ENCODE measurements at regions not wholly inside any gene's neighbourhood (a gene's known extent, or its start where the extent isn't known, plus 50 kb on each side); places are given as distances from the start of the nearest gene placed in this dataset.

DNA sequence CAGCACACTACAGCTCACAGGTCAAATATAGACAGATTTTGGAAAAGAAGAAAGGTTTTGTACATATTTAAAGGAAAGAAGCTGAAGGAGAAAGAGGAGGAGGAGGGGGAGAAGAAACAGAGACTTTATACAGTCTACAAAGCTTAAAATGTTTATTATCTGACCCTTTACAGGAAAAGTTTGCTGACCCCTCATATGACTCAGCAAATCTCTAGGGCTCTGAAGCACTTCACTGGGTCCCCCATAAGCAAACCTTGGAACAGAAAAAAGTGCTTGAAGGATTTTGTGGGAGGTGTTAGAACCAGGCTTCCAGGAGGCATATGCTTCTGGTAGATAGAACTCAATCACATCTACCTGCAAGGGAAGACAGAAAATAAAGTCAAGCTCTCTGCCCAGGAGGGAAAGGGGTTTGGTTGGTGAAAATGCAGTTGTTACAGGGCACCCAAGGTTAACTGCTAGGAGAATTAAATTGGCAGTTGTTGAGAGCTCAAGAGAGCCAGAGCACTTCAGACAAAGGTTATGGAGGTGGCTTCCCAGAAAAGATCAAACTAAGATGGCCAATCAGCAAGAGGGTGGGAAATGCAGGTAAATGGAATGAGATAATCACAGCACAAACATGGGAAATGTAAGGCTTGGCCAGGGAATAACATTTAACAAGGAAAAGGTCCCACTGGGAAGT is 207.4 kb upstream of the SGK1 start:
- peak overlapping the region; percentile 50 for H2AFZ ChIP-seq
- no peaks in the 10 kb centered on the region for H3K9me3 ChIP-seq (ENCODE audit: control insufficient read depth, low read length)
- peaks cover 68% of the 10 kb centered on the region for H3K4me1 ChIP-seq
- peak overlapping the region; percentile 90 for H3K27ac ChIP-seq
- TF ChIP-seq, protein P1, sequence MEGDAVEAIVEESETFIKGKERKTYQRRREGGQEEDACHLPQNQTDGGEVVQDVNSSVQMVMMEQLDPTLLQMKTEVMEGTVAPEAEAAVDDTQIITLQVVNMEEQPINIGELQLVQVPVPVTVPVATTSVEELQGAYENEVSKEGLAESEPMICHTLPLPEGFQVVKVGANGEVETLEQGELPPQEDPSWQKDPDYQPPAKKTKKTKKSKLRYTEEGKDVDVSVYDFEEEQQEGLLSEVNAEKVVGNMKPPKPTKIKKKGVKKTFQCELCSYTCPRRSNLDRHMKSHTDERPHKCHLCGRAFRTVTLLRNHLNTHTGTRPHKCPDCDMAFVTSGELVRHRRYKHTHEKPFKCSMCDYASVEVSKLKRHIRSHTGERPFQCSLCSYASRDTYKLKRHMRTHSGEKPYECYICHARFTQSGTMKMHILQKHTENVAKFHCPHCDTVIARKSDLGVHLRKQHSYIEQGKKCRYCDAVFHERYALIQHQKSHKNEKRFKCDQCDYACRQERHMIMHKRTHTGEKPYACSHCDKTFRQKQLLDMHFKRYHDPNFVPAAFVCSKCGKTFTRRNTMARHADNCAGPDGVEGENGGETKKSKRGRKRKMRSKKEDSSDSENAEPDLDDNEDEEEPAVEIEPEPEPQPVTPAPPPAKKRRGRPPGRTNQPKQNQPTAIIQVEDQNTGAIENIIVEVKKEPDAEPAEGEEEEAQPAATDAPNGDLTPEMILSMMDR (IDR thresholded peaks at IDR 0.05) = no peak
- no peaks in the 10 kb centered on the region for H3K27me3 ChIP-seq (ENCODE audit: control insufficient read depth, insufficient read depth, low read length)
- H3K4me3 ChIP-seq (ENCODE audit: low read depth, low read length) = no peak overlapping the region
- no peak overlapping the region for H3K9ac ChIP-seq
- H3K36me3 ChIP-seq (ENCODE audit: control insufficient read depth, insufficient read depth, low read length) = no peaks in the 10 kb centered on the region
- no peaks in the 10 kb centered on the region for H3K79me2 ChIP-seq
- no peak overlapping the region for H3K4me2 ChIP-seq (ENCODE audit: low read length)

DNA sequence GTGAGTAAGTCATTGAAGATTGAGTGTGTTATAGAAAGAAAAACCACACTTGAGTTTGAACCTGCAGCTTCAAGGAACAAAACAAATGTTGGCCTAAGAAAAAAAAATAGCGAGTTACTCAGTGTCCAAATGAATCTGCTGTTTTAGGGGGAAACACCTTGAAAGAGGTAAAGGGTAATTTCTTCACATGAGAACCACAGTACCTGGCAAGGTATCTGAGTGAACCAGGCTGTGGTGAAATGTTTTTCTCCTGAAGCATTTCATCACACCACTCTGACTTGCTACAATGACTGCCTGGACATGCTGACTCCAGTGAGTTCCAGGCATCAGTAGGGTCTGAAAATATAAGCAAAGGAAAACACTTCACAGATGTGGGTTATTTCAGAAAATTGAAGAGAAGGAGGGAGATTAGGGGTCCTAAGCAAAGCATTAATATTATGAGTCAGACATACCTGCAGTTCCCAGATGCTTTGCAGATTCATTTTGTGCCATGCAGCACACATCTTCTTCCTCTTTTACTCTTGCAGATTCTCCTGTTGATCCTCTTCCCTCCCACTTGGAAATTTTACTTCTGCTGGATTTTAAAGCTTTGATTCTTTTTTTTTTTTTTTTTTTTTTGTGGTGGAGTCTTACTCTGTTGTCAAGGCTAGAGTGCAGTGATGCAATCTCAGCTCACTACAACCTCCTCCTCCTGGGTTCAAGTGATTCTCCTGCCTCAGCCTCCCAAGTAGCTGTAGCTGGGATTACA is 206.2 kb upstream of the SGK1 start:
- Histone ChIP-seq H3K36me3 (ENCODE audit: control insufficient read depth, insufficient read depth, low read length) (no peaks in the 10 kb centered on the region), H3K9me3 (ENCODE audit: control insufficient read depth, low read length) (no peaks in the 10 kb centered on the region), H2AFZ (peak overlapping the region; percentile 9), H3K4me2 (ENCODE audit: low read length) (peak overlapping the region; percentile 49), H3K27ac (peak overlapping the region; percentile 90), H3K4me3 (ENCODE audit: low read depth, low read length) (peak overlapping the region; percentile 11), H3K9ac (no peak overlapping the region), H3K4me1 (peaks cover 71% of the 10 kb centered on the region), H3K79me2 (no peaks in the 10 kb centered on the region), H3K27me3 (ENCODE audit: control insufficient read depth, insufficient read depth, low read length) (no peaks in the 10 kb centered on the region)
- TF ChIP-seq, protein P1 (IDR thresholded peaks at IDR 0.05) = no peak

DNA sequence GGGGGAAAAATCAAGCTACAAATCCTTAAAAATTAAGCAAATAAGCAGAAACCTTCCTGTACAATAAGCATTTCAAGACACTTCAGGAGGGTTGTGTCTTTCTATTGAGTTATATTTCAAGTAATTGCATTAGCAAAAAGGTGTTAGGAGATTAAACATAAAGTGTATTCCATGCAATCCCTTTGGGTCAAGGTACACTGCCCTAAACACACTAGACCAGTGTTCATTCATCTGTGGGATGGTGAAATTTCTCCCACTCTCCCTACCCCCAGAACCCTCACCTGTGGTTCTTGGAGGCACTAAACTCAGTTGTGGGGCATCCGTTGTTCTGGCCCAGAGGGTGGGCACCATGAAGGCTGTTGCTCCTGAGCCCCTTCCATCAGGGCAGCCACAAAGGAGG is 205.1 kb upstream of the SGK1 start:
- TF ChIP-seq, protein P1 (IDR thresholded peaks at IDR 0.05) = no peak
- Histone ChIP-seq H3K27ac (peak overlapping the region; percentile 90), H3K79me2 (no peaks in the 10 kb centered on the region), H2AFZ (peak overlapping the region; percentile 9), H3K9ac (no peak overlapping the region), H3K4me3 (ENCODE audit: low read depth, low read length) (peak overlapping the region; percentile 11), H3K4me1 (peaks cover 79% of the 10 kb centered on the region), H3K27me3 (ENCODE audit: control insufficient read depth, insufficient read depth, low read length) (no peaks in the 10 kb centered on the region), H3K36me3 (ENCODE audit: control insufficient read depth, insufficient read depth, low read length) (no peaks in the 10 kb centered on the region), H3K4me2 (ENCODE audit: low read length) (peak overlapping the region; percentile 49), H3K9me3 (ENCODE audit: control insufficient read depth, low read length) (no peaks in the 10 kb centered on the region)

DNA sequence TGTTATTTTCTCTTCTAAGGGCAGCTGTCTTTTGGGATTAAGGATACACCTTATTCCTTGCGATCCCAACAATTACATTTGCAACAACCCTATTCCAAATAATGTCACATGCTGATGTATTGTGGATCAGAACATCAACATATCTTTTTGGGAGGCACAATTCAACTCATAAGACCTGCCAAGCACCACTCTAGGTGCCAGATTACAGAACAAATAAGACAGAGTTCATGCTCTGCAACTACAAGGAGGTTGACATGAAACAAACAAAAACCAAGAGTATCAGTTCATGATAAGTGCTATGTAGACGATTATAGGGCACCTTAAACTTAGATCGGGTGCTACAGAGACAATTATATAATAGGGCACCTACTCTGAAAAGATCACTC is 203.2 kb upstream of the SGK1 start:
- TF ChIP-seq, protein P1 (IDR thresholded peaks at IDR 0.05) = no peak
- Histone ChIP-seq H2AFZ (peak overlapping the region; percentile 68), H3K4me2 (ENCODE audit: low read length) (peak overlapping the region; percentile 52), H3K36me3 (ENCODE audit: control insufficient read depth, insufficient read depth, low read length) (no peaks in the 10 kb centered on the region), H3K4me3 (ENCODE audit: low read depth, low read length) (peak overlapping the region; percentile 36), H3K27ac (peak overlapping the region; percentile 97), H3K9ac (peak overlapping the region; percentile 24), H3K4me1 (peaks cover 85% of the 10 kb centered on the region), H3K9me3 (ENCODE audit: control insufficient read depth, low read length) (no peaks in the 10 kb centered on the region), H3K79me2 (no peaks in the 10 kb centered on the region), H3K27me3 (ENCODE audit: control insufficient read depth, insufficient read depth, low read length) (no peaks in the 10 kb centered on the region)
